ENCODE measurements at regions not wholly inside any gene's neighbourhood (a gene's known extent, or its start where the extent isn't known, plus 50 kb on each side); places are given as distances from the start of the nearest gene placed in this dataset.

DNA sequence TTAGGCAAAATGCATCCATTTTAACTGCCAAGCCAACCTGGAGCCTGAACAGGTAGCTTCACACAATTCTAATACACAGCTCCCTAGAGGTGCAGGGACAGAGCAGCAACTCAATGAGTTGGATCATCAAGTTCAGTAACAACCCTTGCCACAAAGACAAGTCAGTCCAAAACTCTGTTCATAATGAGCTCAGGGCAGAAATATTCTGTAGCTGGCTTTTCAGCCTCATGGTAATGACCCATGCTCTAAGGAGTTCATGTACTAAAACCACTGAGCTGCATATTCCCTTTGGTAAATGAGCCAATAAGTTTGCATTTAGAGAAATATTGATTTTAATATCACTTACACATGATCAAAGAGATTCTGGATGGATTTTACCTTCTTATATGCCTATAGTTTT lies 316.1 kb downstream of the SEC23A start:
- ATAC-seq (ENCODE audit: low read depth) = no peak
- H3K4me1 Mint-ChIP-seq = no peaks in the 10 kb centered on the region

GRCh38 chr14:38777401-38777800 lies 325.6 kb downstream of the SEC23A start:
- TF ChIP-seq CTCF (IDR thresholded peaks at IDR 0.05) = no peak
- POLR2A ChIA-PET = no interaction called here
- Mint-ChIP-seq H3K36me3 (ENCODE audit: low read depth) (no peaks in the 10 kb centered on the region), H3K27ac (no peak overlapping the region), H3K4me1 (no peaks in the 10 kb centered on the region), H3K9me3 (no peaks in the 10 kb centered on the region), H3K27me3 (no peaks in the 10 kb centered on the region), H3K4me3 (no peak overlapping the region)
- DNase-seq = no peak
- no peak for ATAC-seq (ENCODE audit: low read depth)
- intact Hi-C loops (cut with micrococcal nuclease) = no loop called here
- CTCF ChIA-PET = no interaction called here

More for the DNA sequence above, 316.1 kb downstream of the SEC23A start:
- no peaks in the 10 kb centered on the region for H3K27me3 Mint-ChIP-seq
- no peak overlapping the region for H3K4me3 Mint-ChIP-seq
- intact Hi-C loops (cut with micrococcal nuclease) = no loop called here
- H3K36me3 Mint-ChIP-seq (ENCODE audit: low read depth) = no peaks in the 10 kb centered on the region
- no peak overlapping the region for H3K27ac Mint-ChIP-seq
- CTCF ChIA-PET = no interaction called here
- no peak for DNase-seq
- POLR2A ChIA-PET = no interaction called here
- no peak for TF ChIP-seq CTCF (IDR thresholded peaks at IDR 0.05)
- no peaks in the 10 kb centered on the region for H3K9me3 Mint-ChIP-seq

GRCh38 chr14:38775986-38776385 lies 327.0 kb downstream of the SEC23A start:
- no peak for TF ChIP-seq CTCF (IDR thresholded peaks at IDR 0.05)
- no peak for DNase-seq
- H3K27me3 Mint-ChIP-seq = no peaks in the 10 kb centered on the region
- POLR2A ChIA-PET = no interaction called here
- H3K36me3 Mint-ChIP-seq (ENCODE audit: low read depth) = no peaks in the 10 kb centered on the region
- CTCF ChIA-PET = no interaction called here
- H3K9me3 Mint-ChIP-seq = no peaks in the 10 kb centered on the region
- no peak overlapping the region for H3K4me3 Mint-ChIP-seq
- H3K4me1 Mint-ChIP-seq = no peaks in the 10 kb centered on the region
- no peak overlapping the region for H3K27ac Mint-ChIP-seq
- intact Hi-C loops (cut with micrococcal nuclease) = no loop called here
- ATAC-seq (ENCODE audit: low read depth) = no peak

- ATAC-seq (ENCODE audit: low read depth) = no peak
- H3K27me3 Mint-ChIP-seq = no peaks in the 10 kb centered on the region
- no peak overlapping the region for H3K4me3 Mint-ChIP-seq
- intact Hi-C loops (cut with micrococcal nuclease) = no loop called here
- H3K9me3 Mint-ChIP-seq = no peaks in the 10 kb centered on the region
- DNase-seq = no peak
- H3K36me3 Mint-ChIP-seq (ENCODE audit: low read depth) = no peaks in the 10 kb centered on the region
- ChIA-PET POLR2A (no interaction called here), CTCF (no interaction called here)
- TF ChIP-seq CTCF (IDR thresholded peaks at IDR 0.05) = no peak
- no peak overlapping the region for H3K27ac Mint-ChIP-seq
- no peaks in the 10 kb centered on the region for H3K4me1 Mint-ChIP-seq
Measured at GRCh38 chr14:38774162-38774561, 328.9 kb downstream of the SEC23A start.

GRCh38 chr14:38770251-38770650 lies 332.8 kb downstream of the SEC23A start:
- Mint-ChIP-seq H3K4me3 (no peak overlapping the region), H3K4me1 (no peaks in the 10 kb centered on the region), H3K9me3 (no peaks in the 10 kb centered on the region), H3K27me3 (no peaks in the 10 kb centered on the region), H3K27ac (no peak overlapping the region), H3K36me3 (ENCODE audit: low read depth) (no peaks in the 10 kb centered on the region)
- ChIA-PET CTCF (no interaction called here), POLR2A (no interaction called here)
- ATAC-seq (ENCODE audit: low read depth) = no peak
- intact Hi-C loops (cut with micrococcal nuclease) = no loop called here
- DNase-seq = no peak
- no peak for TF ChIP-seq CTCF (IDR thresholded peaks at IDR 0.05)

All from activated B cell treated with CpG ODN at 0.5 μM for 24 hours (primary cell).